ENCODE measurements at regions not wholly inside any gene's neighbourhood (a gene's known extent, or its start where the extent isn't known, plus 50 kb on each side); places are given as distances from the start of the nearest gene placed in this dataset.
"Not testable (repeated sequence)": the region's sequence is repeated elsewhere in the genome, so short reads cannot be mapped to it uniquely, and the experiment has no call there.

- Histone ChIP-seq H3K4me3 (ENCODE audit: insufficient read depth, low read depth, low read length, poor library complexity, severe bottlenecking) (no peak overlapping the region), H3K27me3 (replicated peaks; ENCODE audit: control insufficient read depth, insufficient read depth, low read length, poor library complexity, severe bottlenecking) (no peaks in the 10 kb centered on the region), H3K27ac (ENCODE audit: insufficient read depth, low read length, poor library complexity, severe bottlenecking) (no peak overlapping the region), H3K4me1 (ENCODE audit: control insufficient read depth, insufficient read depth, low read length, poor library complexity, severe bottlenecking) (no peaks in the 10 kb centered on the region), H3K9me3 (ENCODE audit: control insufficient read depth, low read length) (no peaks in the 10 kb centered on the region), H3K36me3 (ENCODE audit: control insufficient read depth, insufficient read depth, low read length) (no peaks in the 10 kb centered on the region)
- no peak for DNase-seq
Observed at GRCh38 chr22:48503035-48503625, 1324.5 kb downstream of the BRD1 start.

- H3K27ac ChIP-seq (ENCODE audit: insufficient read depth, low read length, poor library complexity, severe bottlenecking): no peak overlapping the region
- no peaks in the 10 kb centered on the region for H3K9me3 ChIP-seq (ENCODE audit: control insufficient read depth, low read length)
- no peak for DNase-seq
- no peaks in the 10 kb centered on the region for H3K36me3 ChIP-seq (ENCODE audit: control insufficient read depth, insufficient read depth, low read length)
- H3K4me3 ChIP-seq (ENCODE audit: insufficient read depth, low read depth, low read length, poor library complexity, severe bottlenecking): no peak overlapping the region
- H3K27me3 ChIP-seq (replicated peaks; ENCODE audit: control insufficient read depth, insufficient read depth, low read length, poor library complexity, severe bottlenecking): no peaks in the 10 kb centered on the region
- no peaks in the 10 kb centered on the region for H3K4me1 ChIP-seq (ENCODE audit: control insufficient read depth, insufficient read depth, low read length, poor library complexity, severe bottlenecking)
Observed at GRCh38 chr22:48501231-48501750, 1326.4 kb downstream of the BRD1 start.

DNA sequence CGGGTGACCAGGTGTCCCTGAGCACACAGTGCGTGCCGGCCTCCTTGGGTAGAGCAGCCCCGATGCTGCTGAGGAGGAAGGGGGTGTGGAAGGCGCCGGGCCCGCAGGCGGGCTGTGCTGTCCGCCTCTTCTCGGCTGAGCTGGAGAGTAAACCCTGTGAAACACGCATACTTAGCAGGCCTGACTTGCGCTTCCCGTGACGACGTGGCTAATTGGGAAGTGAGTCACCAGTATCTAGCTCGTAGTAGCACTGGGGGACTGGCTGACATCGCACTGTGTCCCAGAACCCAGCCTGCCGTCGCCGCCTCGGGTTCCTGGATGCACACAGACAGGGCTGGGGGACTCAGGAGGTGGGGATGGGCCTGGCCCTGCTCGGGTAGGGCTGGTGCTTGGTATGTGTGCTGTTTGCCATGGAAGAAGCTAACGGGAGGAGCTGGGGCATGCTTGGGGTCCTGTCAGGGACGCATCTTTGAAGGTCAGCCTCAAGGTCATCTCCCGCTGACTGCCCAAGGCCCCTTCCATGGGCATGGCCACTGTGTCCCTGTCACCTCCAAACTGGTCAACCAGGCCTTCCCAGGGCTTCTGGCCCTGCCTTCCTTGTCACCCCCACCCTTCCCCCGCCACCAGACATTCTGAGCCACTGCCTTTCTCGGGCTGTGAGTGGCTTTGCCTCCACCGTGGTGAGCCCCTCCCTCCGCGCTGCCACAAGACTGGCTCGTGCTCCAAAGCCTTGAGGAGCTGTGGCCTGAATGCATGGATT is 1327.0 kb downstream of the BRD1 start:
- H3K36me3 ChIP-seq (ENCODE audit: control insufficient read depth, insufficient read depth, low read length): no peaks in the 10 kb centered on the region
- no peaks in the 10 kb centered on the region for H3K27me3 ChIP-seq (replicated peaks; ENCODE audit: control insufficient read depth, insufficient read depth, low read length, poor library complexity, severe bottlenecking)
- H3K9me3 ChIP-seq (ENCODE audit: control insufficient read depth, low read length): no peaks in the 10 kb centered on the region
- DNase-seq: no peak
- H3K27ac ChIP-seq (ENCODE audit: insufficient read depth, low read length, poor library complexity, severe bottlenecking): no peak overlapping the region
- no peak overlapping the region for H3K4me3 ChIP-seq (ENCODE audit: insufficient read depth, low read depth, low read length, poor library complexity, severe bottlenecking)
- H3K4me1 ChIP-seq (ENCODE audit: control insufficient read depth, insufficient read depth, low read length, poor library complexity, severe bottlenecking): no peaks in the 10 kb centered on the region

- no peaks in the 10 kb centered on the region for H3K36me3 ChIP-seq (ENCODE audit: control insufficient read depth, insufficient read depth, low read length)
- DNase-seq: no peak
- H3K4me3 ChIP-seq (ENCODE audit: insufficient read depth, low read depth, low read length, poor library complexity, severe bottlenecking): no peak overlapping the region
- no peak overlapping the region for H3K27ac ChIP-seq (ENCODE audit: insufficient read depth, low read length, poor library complexity, severe bottlenecking)
- H3K4me1 ChIP-seq (ENCODE audit: control insufficient read depth, insufficient read depth, low read length, poor library complexity, severe bottlenecking): no peaks in the 10 kb centered on the region
- H3K27me3 ChIP-seq (replicated peaks; ENCODE audit: control insufficient read depth, insufficient read depth, low read length, poor library complexity, severe bottlenecking): no peaks in the 10 kb centered on the region
- H3K9me3 ChIP-seq (ENCODE audit: control insufficient read depth, low read length): no peaks in the 10 kb centered on the region
Observed at GRCh38 chr22:48499456-48500425, 1327.9 kb downstream of the BRD1 start.

- Histone ChIP-seq H3K4me3 (ENCODE audit: insufficient read depth, low read depth, low read length, poor library complexity, severe bottlenecking) (no peak overlapping the region), H3K9me3 (ENCODE audit: control insufficient read depth, low read length) (no peaks in the 10 kb centered on the region), H3K27me3 (replicated peaks; ENCODE audit: control insufficient read depth, insufficient read depth, low read length, poor library complexity, severe bottlenecking) (no peaks in the 10 kb centered on the region), H3K36me3 (ENCODE audit: control insufficient read depth, insufficient read depth, low read length) (no peaks in the 10 kb centered on the region), H3K27ac (ENCODE audit: insufficient read depth, low read length, poor library complexity, severe bottlenecking) (no peak overlapping the region), H3K4me1 (ENCODE audit: control insufficient read depth, insufficient read depth, low read length, poor library complexity, severe bottlenecking) (no peaks in the 10 kb centered on the region)
- no peak for DNase-seq
Observed at GRCh38 chr22:48498526-48499331, 1328.9 kb downstream of the BRD1 start.

GRCh38 chr22:48497743-48498520 is 1329.7 kb downstream of the BRD1 start:
- not testable (repeated sequence) for H3K27me3 ChIP-seq (replicated peaks; ENCODE audit: control insufficient read depth, insufficient read depth, low read length, poor library complexity, severe bottlenecking); H3K4me3 ChIP-seq (ENCODE audit: insufficient read depth, low read depth, low read length, poor library complexity, severe bottlenecking); H3K4me1 ChIP-seq (ENCODE audit: control insufficient read depth, insufficient read depth, low read length, poor library complexity, severe bottlenecking); H3K27ac ChIP-seq (ENCODE audit: insufficient read depth, low read length, poor library complexity, severe bottlenecking); H3K36me3 ChIP-seq (ENCODE audit: control insufficient read depth, insufficient read depth, low read length); H3K9me3 ChIP-seq (ENCODE audit: control insufficient read depth, low read length); DNase-seq

DNA sequence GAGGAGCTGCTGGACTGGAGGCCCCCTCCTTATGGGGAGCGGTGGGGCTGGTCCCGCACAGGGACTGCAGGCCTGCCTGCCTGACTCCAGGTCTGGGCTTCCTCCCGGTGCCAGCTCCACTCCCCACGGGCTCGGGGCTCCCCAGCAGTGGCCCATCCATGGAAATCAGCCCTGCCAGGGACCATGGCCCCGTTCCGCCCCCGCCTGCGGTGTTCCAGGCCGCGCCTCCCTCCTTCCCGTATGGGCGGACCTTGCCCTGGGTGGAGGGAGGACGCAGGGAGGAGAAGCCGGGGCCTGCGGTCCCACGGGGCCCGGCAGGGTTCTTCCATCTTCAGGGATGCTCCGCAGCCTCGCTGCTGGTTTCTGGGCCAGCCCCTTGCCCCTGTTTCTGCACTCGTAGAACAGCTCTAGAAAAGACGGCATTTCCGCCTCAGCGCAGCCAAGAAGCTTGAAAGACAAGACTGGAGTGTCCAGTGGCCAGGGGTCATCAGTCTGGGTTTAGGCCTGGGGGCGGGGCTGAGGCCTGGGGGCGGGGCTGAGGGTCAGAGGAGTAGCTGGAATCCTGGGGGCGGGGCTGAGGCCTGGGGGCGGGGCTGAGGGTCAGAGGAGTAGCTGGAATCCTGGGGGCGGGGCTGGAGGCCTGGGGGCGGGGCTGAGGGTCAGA is 1330.6 kb downstream of the BRD1 start:
- Histone ChIP-seq H3K36me3 (ENCODE audit: control insufficient read depth, insufficient read depth, low read length) (no peaks in the 10 kb centered on the region), H3K27me3 (replicated peaks; ENCODE audit: control insufficient read depth, insufficient read depth, low read length, poor library complexity, severe bottlenecking) (no peaks in the 10 kb centered on the region), H3K4me3 (ENCODE audit: insufficient read depth, low read depth, low read length, poor library complexity, severe bottlenecking) (no peak overlapping the region), H3K9me3 (ENCODE audit: control insufficient read depth, low read length) (no peaks in the 10 kb centered on the region), H3K27ac (ENCODE audit: insufficient read depth, low read length, poor library complexity, severe bottlenecking) (no peak overlapping the region), H3K4me1 (ENCODE audit: control insufficient read depth, insufficient read depth, low read length, poor library complexity, severe bottlenecking) (no peaks in the 10 kb centered on the region)
- DNase-seq: no peak

GRCh38 chr22:48496226-48496845 is 1331.3 kb downstream of the BRD1 start:
- DNase-seq: no peak
- H3K27ac ChIP-seq (ENCODE audit: insufficient read depth, low read length, poor library complexity, severe bottlenecking): no peak overlapping the region
- H3K4me3 ChIP-seq (ENCODE audit: insufficient read depth, low read depth, low read length, poor library complexity, severe bottlenecking): no peak overlapping the region
- no peaks in the 10 kb centered on the region for H3K9me3 ChIP-seq (ENCODE audit: control insufficient read depth, low read length)
- H3K36me3 ChIP-seq (ENCODE audit: control insufficient read depth, insufficient read depth, low read length): no peaks in the 10 kb centered on the region
- H3K27me3 ChIP-seq (replicated peaks; ENCODE audit: control insufficient read depth, insufficient read depth, low read length, poor library complexity, severe bottlenecking): peaks cover 2% of the 10 kb centered on the region
- H3K4me1 ChIP-seq (ENCODE audit: control insufficient read depth, insufficient read depth, low read length, poor library complexity, severe bottlenecking): no peaks in the 10 kb centered on the region
